CD4-positive, alpha-beta T cell treated with Interleukin-17A for 4 hours (primary cell): ENCODE measurements at regions not wholly inside any gene's neighbourhood (a gene's known extent, or its start where the extent isn't known, plus 50 kb on each side); places are given as distances from the start of the nearest gene placed in this dataset.
A peak's percentile ranks its signal among the peaks of the same experiment; 100 is the strongest.

Experiments
- DNase-seq: peaks from one replicate; pipeline ENCODE4 v3.0.0-alpha.2; 2020; ENCODE audit warnings: mixed read lengths

- no peak for DNase-seq
Observed at GRCh38 chr11:105229257-105229656, 89.7 kb upstream of the CARD18 start.

- no peak for DNase-seq
Observed at GRCh38 chr11:105227363-105227762, 87.8 kb upstream of the CARD18 start.

DNA sequence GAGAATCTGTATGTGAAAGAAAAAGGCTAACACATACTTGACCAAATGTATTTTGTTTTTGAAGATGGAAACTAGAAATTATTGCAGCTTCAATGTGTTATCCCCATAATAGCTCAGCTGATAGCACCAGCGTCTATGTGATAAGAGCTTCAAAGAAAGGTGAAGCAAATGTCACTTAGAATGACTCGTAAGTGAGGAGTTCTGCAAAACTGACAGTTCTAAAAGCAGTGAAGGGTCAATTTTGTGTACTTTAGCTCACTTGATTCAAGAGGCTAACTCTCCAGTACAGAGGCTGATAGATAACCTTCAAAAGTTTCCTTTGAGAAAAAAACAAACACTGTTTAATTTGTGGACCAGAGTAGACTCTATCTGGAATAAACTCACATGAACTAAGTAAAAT, 87.2 kb upstream of the CARD18 start:
- DNase-seq = no peak

DNA sequence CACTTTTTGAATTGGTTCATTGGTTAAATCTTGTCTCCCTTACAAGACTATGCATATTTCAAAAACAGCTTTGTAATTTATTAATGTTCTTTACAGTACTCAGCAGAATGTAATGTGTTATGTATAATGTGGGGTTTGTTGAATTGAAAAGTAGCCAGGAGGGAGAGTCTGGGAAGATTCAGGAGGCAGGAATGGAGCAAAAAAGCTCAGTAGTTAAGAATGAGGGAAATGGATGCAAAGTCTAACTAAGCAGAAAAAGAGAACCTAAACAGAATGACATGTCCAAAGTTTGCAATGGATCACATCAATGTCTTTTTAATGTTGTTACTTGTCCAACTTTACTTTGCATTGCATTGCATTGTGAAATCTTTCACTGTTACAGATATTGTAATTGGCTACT, 86.5 kb upstream of the CARD18 start:
- DNase-seq = no peak

- no peak for DNase-seq
Observed at GRCh38 chr11:105224482-105225253, 85.1 kb upstream of the CARD18 start.

GRCh38 chr11:105220121-105220520, 80.6 kb upstream of the CARD18 start:
- DNase-seq = no peak

GRCh38 chr11:105219670-105220069, 80.1 kb upstream of the CARD18 start:
- no peak for DNase-seq

DNA sequence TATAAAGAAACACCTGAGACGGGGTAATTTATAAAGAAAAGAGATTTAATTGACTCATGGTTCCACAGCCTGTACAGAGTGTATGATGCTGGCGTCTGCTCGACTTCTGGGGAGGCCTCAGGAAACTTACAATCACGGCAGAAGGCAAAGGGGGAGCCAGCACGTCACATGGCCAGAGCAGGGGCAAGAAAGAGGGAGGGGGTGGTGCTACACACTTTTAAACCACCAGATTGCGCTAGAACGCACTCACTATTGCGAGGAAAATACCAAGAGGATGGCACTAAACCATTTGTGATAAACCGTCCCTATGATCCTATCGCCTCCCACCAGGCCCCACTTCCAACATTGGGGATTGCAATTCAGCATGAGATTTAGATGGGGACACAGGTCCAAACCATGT, 79.7 kb upstream of the CARD18 start:
- DNase-seq = no peak

DNA sequence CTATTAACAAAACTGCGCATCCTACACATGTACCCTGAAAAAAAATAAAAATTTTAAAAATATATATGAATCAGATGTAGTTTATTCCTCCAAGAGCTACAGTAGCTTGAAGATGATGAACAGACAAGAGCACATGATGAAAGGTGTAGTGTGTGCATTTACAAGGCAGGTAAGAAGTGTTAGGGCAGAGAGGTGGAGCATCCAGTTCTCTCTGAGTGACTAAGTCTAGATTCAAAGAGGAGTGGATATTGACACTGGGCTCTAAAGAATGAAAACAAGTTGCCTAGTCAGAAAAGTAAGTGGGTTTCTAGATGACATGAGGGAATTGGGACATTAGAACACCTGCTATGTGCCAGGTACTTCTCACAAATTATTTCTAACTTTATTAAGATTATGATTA, 76.0 kb upstream of the CARD18 start:
- DNase-seq = no peak

DNA sequence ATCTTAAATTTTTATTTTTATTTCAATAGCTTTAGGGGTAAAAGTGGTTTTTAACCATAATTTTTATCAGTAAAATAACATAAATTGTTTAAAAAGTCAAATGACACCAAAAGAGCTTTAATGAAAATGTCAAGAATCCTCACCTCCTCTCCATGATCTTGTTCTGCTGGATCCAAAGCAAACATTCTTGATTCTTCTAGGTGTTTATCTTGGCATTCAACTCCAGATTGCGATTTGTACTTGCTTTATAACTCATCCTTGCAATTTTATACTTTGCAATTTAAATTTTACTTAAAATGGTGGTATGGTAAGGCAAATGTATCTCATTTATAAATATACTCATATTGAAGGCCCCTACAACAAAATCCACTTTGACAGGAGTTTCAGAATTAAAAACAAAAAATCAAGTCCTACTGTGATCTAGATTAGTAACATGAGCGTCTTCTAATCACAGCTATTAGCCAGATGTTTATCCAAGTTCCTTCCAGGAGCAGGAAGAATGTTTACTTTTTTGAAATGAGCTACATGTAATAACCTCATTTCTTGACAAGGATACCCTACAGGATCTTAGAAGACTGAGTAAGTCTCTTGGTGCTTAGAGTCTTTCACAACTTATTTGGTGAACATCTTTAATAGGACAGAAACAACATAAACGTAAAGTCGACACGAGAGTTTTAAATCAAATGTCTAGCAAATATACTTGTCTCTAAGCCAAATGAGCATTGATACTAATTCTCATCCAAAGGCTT, 72.4 kb upstream of the CARD18 start:
- DNase-seq = no peak

DNA sequence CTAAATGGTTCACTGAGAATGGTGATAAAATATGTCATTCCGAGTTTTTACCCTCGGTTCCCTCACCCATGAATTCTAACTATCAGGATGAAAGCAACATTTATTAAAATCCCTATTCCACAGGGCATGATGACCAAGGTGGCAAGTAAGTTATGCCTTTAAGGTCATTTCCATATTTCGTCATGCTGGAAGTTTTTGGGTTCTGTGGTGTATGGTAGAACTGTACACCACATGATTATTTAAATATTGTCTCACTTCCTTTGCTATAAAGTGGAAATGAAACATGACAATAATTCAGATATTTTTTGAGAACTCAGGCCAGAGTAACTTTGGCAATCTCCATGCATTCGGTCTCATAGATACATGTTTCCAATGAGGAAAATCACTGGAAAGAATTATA, 68.5 kb upstream of the CARD18 start:
- no peak for DNase-seq

- DNase-seq = no peak
Observed at GRCh38 chr11:105206633-105207032, 67.1 kb upstream of the CARD18 start.

- no peak for DNase-seq
Observed at GRCh38 chr11:105204636-105205035, 65.1 kb upstream of the CARD18 start.

- no peak for DNase-seq
Observed at GRCh38 chr11:105203569-105204240, 64.1 kb upstream of the CARD18 start.

DNA sequence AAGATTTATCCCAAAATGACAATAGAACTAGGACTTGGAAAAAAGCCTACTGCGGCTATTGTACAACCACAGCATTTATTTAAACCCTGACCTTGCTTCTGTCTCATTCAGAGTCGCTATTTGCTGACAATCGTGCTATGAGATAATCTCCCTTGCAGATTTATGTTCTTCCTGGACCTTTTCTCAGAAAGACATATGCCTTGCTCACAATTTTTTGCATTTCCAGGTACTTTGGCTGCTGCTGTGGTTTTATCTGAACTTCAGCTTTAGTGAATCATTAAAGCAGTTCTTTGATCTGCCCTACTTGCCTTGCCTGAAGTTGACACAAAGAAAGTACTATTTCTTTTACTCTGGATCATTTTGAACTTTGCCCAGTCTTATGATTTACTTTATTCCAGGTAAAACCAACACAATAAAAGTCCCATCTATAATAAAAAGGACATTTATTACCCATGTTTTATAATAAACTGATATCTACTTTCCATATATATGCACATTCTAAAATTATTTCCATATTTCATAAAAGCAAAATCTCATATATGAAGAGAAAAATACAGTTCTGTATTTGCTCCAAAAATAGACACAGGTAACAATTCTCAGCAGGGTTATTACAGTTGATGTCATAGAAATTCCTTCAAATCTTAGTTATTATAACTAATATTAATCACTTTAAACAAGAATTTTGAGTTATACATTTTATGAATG, 63.4 kb upstream of the CARD18 start:
- DNase-seq = peak; percentile 3

DNA sequence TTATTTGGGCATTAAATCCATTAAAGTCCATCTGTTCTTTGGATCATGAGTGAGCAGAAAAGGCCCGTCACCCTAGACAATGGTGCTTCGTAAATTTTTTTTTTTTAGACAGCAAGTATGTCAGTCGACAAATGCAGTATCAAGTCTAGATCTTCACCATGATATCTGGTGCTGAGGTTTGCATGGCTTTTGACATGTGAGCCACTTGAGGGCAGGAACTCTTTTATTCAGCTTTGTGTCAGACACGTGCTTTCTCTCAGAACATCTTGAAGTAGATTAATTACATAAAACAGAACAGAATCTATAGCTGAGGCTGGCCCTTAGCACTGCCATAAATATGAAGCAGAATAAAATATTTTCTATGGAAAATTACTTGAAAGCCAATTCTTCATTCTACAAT, 62.9 kb upstream of the CARD18 start:
- DNase-seq = no peak

- no peak for DNase-seq
Observed at GRCh38 chr11:105201166-105201565, 61.6 kb upstream of the CARD18 start.

GRCh38 chr11:105197071-105197815, 57.7 kb upstream of the CARD18 start:
- no peak for DNase-seq

DNA sequence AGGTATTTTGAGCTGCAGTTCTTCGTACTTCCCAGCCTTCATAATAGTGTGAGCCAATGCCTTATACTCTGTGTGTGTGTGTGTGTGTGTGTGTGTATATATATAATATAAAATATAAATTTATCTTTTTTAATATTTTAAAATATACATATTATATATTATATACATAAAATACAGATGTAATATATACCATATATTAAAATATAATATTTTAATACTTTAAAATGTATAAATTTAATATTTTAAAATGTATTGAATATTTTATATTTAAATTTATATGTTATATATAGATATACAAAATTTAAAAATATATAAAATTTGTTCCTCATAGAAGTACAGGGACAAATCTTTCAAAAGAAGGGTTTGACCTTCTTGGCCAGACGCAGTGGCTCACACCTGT, 53.7 kb upstream of the CARD18 start:
- no peak for DNase-seq

GRCh38 chr11:105192115-105192514, 52.5 kb upstream of the CARD18 start:
- no peak for DNase-seq

- no peak for DNase-seq
Observed at GRCh38 chr11:105189581-105189980, 50.0 kb upstream of the CARD18 start.
